OCI-LY3 (cell line): ENCODE measurements at regions not wholly inside any gene's neighbourhood (a gene's known extent, or its start where the extent isn't known, plus 50 kb on each side); places are given as distances from the start of the nearest gene placed in this dataset.
"Not testable (repeated sequence)": the region's sequence is repeated elsewhere in the genome, so short reads cannot be mapped to it uniquely, and the experiment has no call there.

Experiments used
- H2AFZ ChIP-seq: fragments of 200-600, 300-600 bp; shearing (Covaris generic); 2 replicates; pipeline ENCODE4 v1.6.0; 2014; ENCODE audit warnings: antibody characterized with exemption, low read depth, low read length
- H3K27ac ChIP-seq: fragments of 200-600, 300-600 bp; sonication (generic); 2 replicates; pipeline ENCODE4 v1.5.1; 2014; ENCODE audit warnings: mild to moderate bottlenecking, low read length, moderate library complexity, mixed read lengths
- H3K27me3 ChIP-seq: fragments of 200-600, 300-600 bp; sonication (generic); 2 replicates; pipeline ENCODE4 v1.6.1; 2014; ENCODE audit warnings: low read depth, low read length, mixed read lengths
- H3K36me3 ChIP-seq: fragments of 200-600, 300-600 bp; sonication (generic); replicated peaks from 2 replicates; pipeline ENCODE3; 2014; ENCODE audit warnings: low read depth, low read length, mixed read lengths
- H3K4me1 ChIP-seq: fragments of 300-600, 200-600 bp; sonication (generic); 2 replicates; pipeline ENCODE4 v1.6.1; 2014; ENCODE audit warnings: low read length, mixed read lengths
- H3K4me2 ChIP-seq: fragments of 200-600, 300-600 bp; sonication (generic); 2 replicates; pipeline ENCODE4 v1.6.1; 2014; ENCODE audit warnings: low read length, mixed read lengths
- H3K4me3 ChIP-seq: fragments of 300-600, 200-600 bp; sonication (generic); 2 replicates; pipeline ENCODE4 v1.5.1; 2014; ENCODE audit warnings: antibody characterized with exemption, mild to moderate bottlenecking, low read length, moderate library complexity
- H3K79me2 ChIP-seq: fragments of 300-600, 200-600 bp; shearing (Covaris generic); 2 replicates; pipeline ENCODE4 v1.6.1; 2014; ENCODE audit warnings: mild to moderate bottlenecking, low read length, mixed read lengths
- H3K9ac ChIP-seq: fragments of 300-600, 200-600 bp; shearing (Covaris generic); 2 replicates; pipeline ENCODE4 v1.6.0; 2014; ENCODE audit warnings: mild to moderate bottlenecking, low read length, moderate library complexity
- H3K9me3 ChIP-seq: fragments of 200-600, 300-600 bp; shearing (Covaris generic); 2 replicates; pipeline ENCODE4 v1.6.1; 2014; ENCODE audit warnings: low read length, mixed read lengths; ENCODE audit not compliant: insufficient read depth
- H4K20me1 ChIP-seq: fragments of 200-600, 300-600 bp; sonication (generic); 2 replicates; pipeline ENCODE4 v1.6.1; 2016; ENCODE audit warnings: low read length, mixed read lengths; ENCODE audit not compliant: insufficient read depth
- EZH2phosphoT487 ChIP-seq: fragments of 200-600 bp; shearing (Covaris generic); IDR thresholded peaks from 2 replicates; pipeline ENCODE4 v1.6.1; 2018; ENCODE audit warnings: antibody characterized with exemption, mixed run types, low read depth
- TF ChIP-seq, protein P1 (sequence below): fragments of 200-600, 300-600 bp; sonication (generic); IDR thresholded peaks from 2 replicates; pipeline ENCODE4 v1.5.1; 2014; ENCODE audit warnings: antibody characterized with exemption, low read length, low read depth

DNA sequence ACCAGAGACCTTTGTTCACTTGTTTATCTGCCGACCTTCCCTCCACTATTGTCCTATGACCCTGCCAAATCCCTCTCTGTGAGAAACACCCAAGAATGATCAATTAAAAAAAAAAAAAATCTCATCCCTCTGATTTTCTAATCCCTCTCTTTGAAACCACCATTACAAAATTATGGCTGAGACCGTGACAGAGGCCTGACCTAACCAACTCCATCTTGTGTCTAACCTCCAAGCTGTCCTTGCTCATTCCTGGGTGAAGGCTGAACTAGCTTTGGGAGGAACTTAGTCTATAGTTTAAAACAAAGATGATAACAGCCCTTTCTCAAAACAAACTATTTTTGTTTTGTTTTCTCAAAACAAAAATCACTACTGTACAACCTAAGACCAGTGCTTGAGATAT, 474.5 kb downstream of the TMEM114 start:
- no peaks in the 10 kb centered on the region for H3K9me3 ChIP-seq
- H3K4me3 ChIP-seq: no peak overlapping the region
- H3K4me1 ChIP-seq: no peaks in the 10 kb centered on the region
- no peak overlapping the region for H3K9ac ChIP-seq
- H3K4me2 ChIP-seq: no peak overlapping the region
- H4K20me1 ChIP-seq: no peaks in the 10 kb centered on the region
- no peak for TF ChIP-seq EZH2phosphoT487
- TF ChIP-seq, protein P1, sequence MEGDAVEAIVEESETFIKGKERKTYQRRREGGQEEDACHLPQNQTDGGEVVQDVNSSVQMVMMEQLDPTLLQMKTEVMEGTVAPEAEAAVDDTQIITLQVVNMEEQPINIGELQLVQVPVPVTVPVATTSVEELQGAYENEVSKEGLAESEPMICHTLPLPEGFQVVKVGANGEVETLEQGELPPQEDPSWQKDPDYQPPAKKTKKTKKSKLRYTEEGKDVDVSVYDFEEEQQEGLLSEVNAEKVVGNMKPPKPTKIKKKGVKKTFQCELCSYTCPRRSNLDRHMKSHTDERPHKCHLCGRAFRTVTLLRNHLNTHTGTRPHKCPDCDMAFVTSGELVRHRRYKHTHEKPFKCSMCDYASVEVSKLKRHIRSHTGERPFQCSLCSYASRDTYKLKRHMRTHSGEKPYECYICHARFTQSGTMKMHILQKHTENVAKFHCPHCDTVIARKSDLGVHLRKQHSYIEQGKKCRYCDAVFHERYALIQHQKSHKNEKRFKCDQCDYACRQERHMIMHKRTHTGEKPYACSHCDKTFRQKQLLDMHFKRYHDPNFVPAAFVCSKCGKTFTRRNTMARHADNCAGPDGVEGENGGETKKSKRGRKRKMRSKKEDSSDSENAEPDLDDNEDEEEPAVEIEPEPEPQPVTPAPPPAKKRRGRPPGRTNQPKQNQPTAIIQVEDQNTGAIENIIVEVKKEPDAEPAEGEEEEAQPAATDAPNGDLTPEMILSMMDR: no peak
- H3K79me2 ChIP-seq: no peaks in the 10 kb centered on the region
- no peak overlapping the region for H2AFZ ChIP-seq
- H3K27me3 ChIP-seq: no peaks in the 10 kb centered on the region
- no peaks in the 10 kb centered on the region for H3K36me3 ChIP-seq
- H3K27ac ChIP-seq: no peak overlapping the region

DNA sequence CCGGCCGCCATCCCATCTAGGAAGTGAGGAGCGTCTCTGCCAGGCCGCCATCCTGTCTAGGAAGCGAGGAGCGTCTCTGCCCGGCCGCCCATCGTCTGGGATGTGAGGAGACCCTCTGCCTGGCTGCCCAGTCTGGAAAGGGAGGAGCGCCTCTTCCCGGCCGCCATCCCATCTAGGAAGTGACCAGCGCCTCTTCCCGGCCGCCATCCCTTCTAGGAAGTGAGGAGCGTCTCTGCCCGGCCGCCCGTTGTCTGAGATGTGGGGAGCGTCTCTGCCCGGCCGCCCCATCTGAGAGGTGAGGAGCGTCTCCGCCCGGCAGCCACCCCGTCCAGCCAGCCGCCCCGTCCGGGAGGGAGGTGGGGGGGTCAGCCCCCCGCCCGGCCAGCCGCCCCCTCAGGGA, 475.4 kb downstream of the TMEM114 start:
- not testable (repeated sequence) for H3K4me1 ChIP-seq, H4K20me1 ChIP-seq, H3K4me2 ChIP-seq, H3K9ac ChIP-seq, H3K36me3 ChIP-seq, H3K27ac ChIP-seq, H2AFZ ChIP-seq, H3K27me3 ChIP-seq, H3K4me3 ChIP-seq, H3K9me3 ChIP-seq, H3K79me2 ChIP-seq

DNA sequence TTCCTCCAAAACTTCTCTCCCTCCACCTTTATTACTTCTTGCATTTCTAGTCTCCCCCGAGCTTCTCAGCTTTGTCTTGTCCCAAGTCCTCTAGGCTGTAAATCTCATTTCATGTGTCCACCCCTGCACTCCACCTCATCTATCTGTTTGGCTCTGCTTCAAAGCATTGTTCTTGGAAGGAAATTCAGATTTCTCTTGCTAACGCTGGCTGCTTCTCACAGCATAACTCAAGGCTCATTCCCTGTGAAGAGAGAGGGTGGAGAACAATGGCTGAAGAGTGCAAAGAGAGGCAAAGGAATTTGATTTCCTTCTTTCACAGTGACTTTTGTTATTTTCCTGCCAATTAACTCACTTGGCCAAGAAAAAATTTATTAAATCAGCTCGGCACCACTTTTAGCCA, 476.5 kb downstream of the TMEM114 start:
- H3K4me1 ChIP-seq: no peaks in the 10 kb centered on the region
- no peaks in the 10 kb centered on the region for H4K20me1 ChIP-seq
- H3K9ac ChIP-seq: no peak overlapping the region
- H3K27me3 ChIP-seq: no peaks in the 10 kb centered on the region
- no peaks in the 10 kb centered on the region for H3K79me2 ChIP-seq
- TF ChIP-seq EZH2phosphoT487: no peak
- H3K4me3 ChIP-seq: no peak overlapping the region
- no peak overlapping the region for H3K27ac ChIP-seq
- H3K4me2 ChIP-seq: no peak overlapping the region
- no peaks in the 10 kb centered on the region for H3K36me3 ChIP-seq
- H3K9me3 ChIP-seq: no peaks in the 10 kb centered on the region
- no peak overlapping the region for H2AFZ ChIP-seq

DNA sequence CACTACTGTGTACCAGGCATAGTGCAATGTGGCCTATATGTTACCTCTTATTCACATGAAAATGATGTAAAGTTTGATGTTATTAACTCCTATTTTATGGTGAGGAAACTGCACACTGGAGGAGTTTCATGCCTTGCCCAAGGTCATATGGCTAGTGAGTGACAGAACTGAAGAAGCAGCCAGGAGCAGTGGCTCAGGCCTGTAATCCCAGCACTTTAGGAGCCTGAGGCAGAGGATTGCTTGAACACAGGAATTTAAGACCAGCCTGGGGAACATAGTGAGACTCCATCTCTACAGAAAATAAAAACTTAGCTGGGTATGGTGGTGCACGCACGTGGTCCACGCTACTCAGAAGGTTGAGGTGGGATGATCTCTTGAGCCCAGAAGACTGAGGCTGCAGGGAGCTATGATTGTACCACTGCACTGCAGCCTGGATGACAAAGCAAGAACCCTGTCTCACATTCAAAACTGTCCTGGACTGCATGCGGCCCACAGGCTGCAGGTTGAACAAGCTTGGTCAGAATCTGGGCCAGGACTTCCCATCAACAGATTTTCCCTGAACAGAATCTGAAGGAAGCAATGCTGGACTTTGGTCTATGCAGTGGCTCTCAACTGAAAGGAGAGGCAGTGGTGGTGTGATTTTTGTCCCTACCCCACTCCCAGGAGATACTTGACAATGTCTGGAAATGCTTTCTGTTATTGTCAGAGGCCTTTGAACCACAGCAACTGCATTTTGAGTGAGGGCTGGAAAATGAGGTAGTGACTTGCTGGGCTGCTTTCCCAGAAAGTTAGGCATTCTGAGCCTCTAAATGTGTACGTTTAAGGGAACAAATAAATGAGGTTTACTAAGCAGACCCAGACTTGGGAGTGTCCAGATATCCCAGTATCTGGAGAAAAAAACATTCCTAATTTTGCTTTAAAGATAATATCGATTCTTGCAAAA, 479.5 kb downstream of the TMEM114 start:
- H4K20me1 ChIP-seq: no peaks in the 10 kb centered on the region
- no peak overlapping the region for H3K27ac ChIP-seq
- TF ChIP-seq, protein P1: no peak
- no peak for TF ChIP-seq EZH2phosphoT487
- no peaks in the 10 kb centered on the region for H3K79me2 ChIP-seq
- no peak overlapping the region for H2AFZ ChIP-seq
- no peaks in the 10 kb centered on the region for H3K36me3 ChIP-seq
- no peak overlapping the region for H3K9ac ChIP-seq
- H3K4me1 ChIP-seq: no peaks in the 10 kb centered on the region
- no peaks in the 10 kb centered on the region for H3K27me3 ChIP-seq
- H3K4me3 ChIP-seq: no peak overlapping the region
- H3K9me3 ChIP-seq: no peaks in the 10 kb centered on the region
- H3K4me2 ChIP-seq: no peak overlapping the region

DNA sequence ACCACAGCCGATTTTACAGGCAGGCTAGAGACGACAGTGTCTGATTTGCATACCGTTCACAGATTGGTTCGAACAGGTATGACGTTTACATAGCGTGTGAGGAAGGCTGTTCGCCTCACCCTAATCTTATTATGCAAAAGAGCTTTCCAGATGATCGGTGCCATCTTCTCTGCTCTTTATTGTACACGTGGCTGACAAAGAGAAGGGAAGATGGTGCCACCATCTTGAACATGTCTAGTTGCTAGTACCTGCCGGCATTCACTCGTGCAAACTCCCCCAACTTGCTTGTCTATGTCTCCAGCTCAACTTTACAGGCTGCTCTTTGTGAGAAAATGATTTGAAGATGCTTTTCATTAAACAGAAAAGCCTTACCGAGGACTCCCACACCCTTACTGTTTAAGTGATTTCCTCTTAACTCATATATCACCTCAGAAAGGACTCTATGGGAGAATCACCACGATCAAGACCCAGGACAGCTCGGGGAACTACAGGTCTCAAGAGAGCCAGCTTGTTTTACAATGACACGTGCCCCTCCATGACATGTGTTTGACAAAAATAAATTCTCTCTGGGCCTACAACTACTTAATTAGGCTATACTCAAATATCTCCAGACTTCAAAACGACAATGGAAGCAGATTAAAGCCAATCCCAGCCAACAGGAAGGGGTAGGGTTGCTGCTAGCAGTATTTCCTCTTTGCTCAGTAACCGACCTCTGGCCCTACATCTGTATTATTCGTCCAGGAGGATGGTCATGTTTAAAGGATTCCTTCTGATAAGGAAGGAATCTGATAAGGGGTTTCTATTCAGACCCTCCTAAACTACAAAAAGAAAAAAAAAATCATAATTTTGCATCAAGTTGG, 480.6 kb downstream of the TMEM114 start:
- no peaks in the 10 kb centered on the region for H4K20me1 ChIP-seq
- H3K27ac ChIP-seq: no peak overlapping the region
- no peak overlapping the region for H3K9ac ChIP-seq
- no peak overlapping the region for H2AFZ ChIP-seq
- no peaks in the 10 kb centered on the region for H3K9me3 ChIP-seq
- no peaks in the 10 kb centered on the region for H3K4me1 ChIP-seq
- H3K4me3 ChIP-seq: no peak overlapping the region
- TF ChIP-seq, protein P1: no peak
- TF ChIP-seq EZH2phosphoT487: no peak
- no peaks in the 10 kb centered on the region for H3K27me3 ChIP-seq
- no peaks in the 10 kb centered on the region for H3K79me2 ChIP-seq
- H3K36me3 ChIP-seq: no peaks in the 10 kb centered on the region
- H3K4me2 ChIP-seq: no peak overlapping the region
